Osteoblast (primary cell): ENCODE measurements at regions not wholly inside any gene's neighbourhood (a gene's known extent, or its start where the extent isn't known, plus 50 kb on each side); places are given as distances from the start of the nearest gene placed in this dataset.
A peak's percentile ranks its signal among the peaks of the same experiment; 100 is the strongest.

Experiments
- DNase-seq: peaks from one replicate; pipeline ENCODE4 v3.0.0; 2011; ENCODE audit warnings: low spot score, mixed read lengths; ENCODE audit not compliant: insufficient read length; ENCODE audit errors: missing footprints
- H2AFZ ChIP-seq: 2 replicates; pipeline ENCODE4 v1.6.0; 2011; ENCODE audit warnings: mild to moderate bottlenecking, low read length
- H3K27ac ChIP-seq: 2 replicates; pipeline ENCODE4 v1.5.1; 2011; ENCODE audit warnings: mild to moderate bottlenecking, low read depth, low read length, moderate library complexity
- H3K27me3 ChIP-seq: 2 replicates; pipeline ENCODE4 v1.6.0; 2012; ENCODE audit warnings: mild to moderate bottlenecking, control low read depth, inconsistent platforms, low read length, moderate library complexity; ENCODE audit not compliant: insufficient read depth
- H3K36me3 ChIP-seq: 2 replicates; pipeline ENCODE4 v1.5.1; 2011; ENCODE audit warnings: mild to moderate bottlenecking, low read length, control low read depth, moderate library complexity; ENCODE audit not compliant: insufficient read depth
- H3K4me1 ChIP-seq: 2 replicates; pipeline ENCODE4 v1.5.1; 2011; ENCODE audit warnings: mild to moderate bottlenecking, low read length, control low read depth, moderate library complexity; ENCODE audit not compliant: insufficient read depth
- H3K4me2 ChIP-seq: 2 replicates; pipeline ENCODE4 v1.6.0; 2011; ENCODE audit warnings: mild to moderate bottlenecking, low read length; ENCODE audit not compliant: insufficient read depth
- H3K4me3 ChIP-seq: fragments of 200-600 bp; sonication (generic); 3 replicates; pipeline ENCODE4 v1.5.1; 2012; ENCODE audit warnings: mild to moderate bottlenecking, low read length, inconsistent platforms; ENCODE audit not compliant: insufficient read depth
- H3K79me2 ChIP-seq: 2 replicates; pipeline ENCODE4 v1.6.0; 2012; ENCODE audit warnings: mild to moderate bottlenecking, low read length, control low read depth, inconsistent platforms; ENCODE audit not compliant: insufficient read depth
- H3K9me3 ChIP-seq: 2 replicates; pipeline ENCODE4 v1.5.1; 2011; ENCODE audit warnings: low read depth, low read length, control low read depth
- H4K20me1 ChIP-seq: 2 replicates; pipeline ENCODE4 v1.6.0; 2012; ENCODE audit warnings: mild to moderate bottlenecking, low read length, control low read depth; ENCODE audit not compliant: insufficient read depth
- CTCF ChIP-seq: IDR thresholded peaks from 2 replicates; pipeline ENCODE4 v1.5.1; 2011; ENCODE audit warnings: mild to moderate bottlenecking, low read depth, low read length, moderate library complexity; ENCODE audit errors: extremely low read depth

- no peak for DNase-seq
- Histone ChIP-seq H4K20me1 (no peaks in the 10 kb centered on the region), H3K36me3 (no peaks in the 10 kb centered on the region), H3K27ac (no peak overlapping the region), H3K4me1 (no peaks in the 10 kb centered on the region), H3K79me2 (no peaks in the 10 kb centered on the region), H3K27me3 (no peaks in the 10 kb centered on the region), H3K9me3 (no peaks in the 10 kb centered on the region), H3K4me2 (no peak overlapping the region), H3K4me3 (no peak overlapping the region), H2AFZ (no peak overlapping the region)
- TF ChIP-seq CTCF = peak; percentile 24
These were observed 258.9 kb downstream of the BUD13 start for GRCh38 chr11:116513894-116514293.

GRCh38 chr11:116513278-116513823, 259.4 kb downstream of the BUD13 start:
- no peak overlapping the region for H3K4me3 ChIP-seq
- no peaks in the 10 kb centered on the region for H3K9me3 ChIP-seq
- no peaks in the 10 kb centered on the region for H3K36me3 ChIP-seq
- TF ChIP-seq CTCF = no peak
- no peaks in the 10 kb centered on the region for H3K27me3 ChIP-seq
- H3K4me2 ChIP-seq = no peak overlapping the region
- no peak overlapping the region for H3K27ac ChIP-seq
- DNase-seq = no peak
- no peaks in the 10 kb centered on the region for H3K79me2 ChIP-seq
- no peaks in the 10 kb centered on the region for H3K4me1 ChIP-seq
- H2AFZ ChIP-seq = no peak overlapping the region
- no peaks in the 10 kb centered on the region for H4K20me1 ChIP-seq

GRCh38 chr11:116512841-116513240, 259.9 kb downstream of the BUD13 start:
- Histone ChIP-seq H3K4me2 (no peak overlapping the region), H3K27me3 (no peaks in the 10 kb centered on the region), H3K36me3 (no peaks in the 10 kb centered on the region), H4K20me1 (no peaks in the 10 kb centered on the region), H2AFZ (no peak overlapping the region), H3K27ac (no peak overlapping the region), H3K4me1 (no peaks in the 10 kb centered on the region), H3K9me3 (no peaks in the 10 kb centered on the region), H3K4me3 (no peak overlapping the region), H3K79me2 (no peaks in the 10 kb centered on the region)
- TF ChIP-seq CTCF = no peak
- DNase-seq = no peak

- Histone ChIP-seq H3K27me3 (no peaks in the 10 kb centered on the region), H2AFZ (no peak overlapping the region), H4K20me1 (no peaks in the 10 kb centered on the region), H3K79me2 (no peaks in the 10 kb centered on the region), H3K4me1 (no peaks in the 10 kb centered on the region), H3K27ac (no peak overlapping the region), H3K4me2 (no peak overlapping the region), H3K36me3 (no peaks in the 10 kb centered on the region), H3K4me3 (no peak overlapping the region), H3K9me3 (no peaks in the 10 kb centered on the region)
- DNase-seq = no peak
- no peak for TF ChIP-seq CTCF
These were observed 261.1 kb downstream of the BUD13 start for GRCh38 chr11:116511684-116512083.
